ENCODE measurements at regions not wholly inside any gene's neighbourhood (a gene's known extent, or its start where the extent isn't known, plus 50 kb on each side); places are given as distances from the start of the nearest gene placed in this dataset.

GRCh38 chr3:194197981-194198695 is 62.2 kb downstream of the HES1 start:
- no peak for TF ChIP-seq CTCF (conservative IDR thresholded peaks at IDR 0.05; ENCODE audit: low read depth, low read length)
- TF ChIP-seq EZH2 (IDR thresholded peaks at IDR 0.05; ENCODE audit: borderline replicate concordance, low read depth, low read length, poor library complexity, severe bottlenecking) = no peak

Data from A673 (cell line).